ENCODE measurements at regions not wholly inside any gene's neighbourhood (a gene's known extent, or its start where the extent isn't known, plus 50 kb on each side); places are given as distances from the start of the nearest gene placed in this dataset.

DNA sequence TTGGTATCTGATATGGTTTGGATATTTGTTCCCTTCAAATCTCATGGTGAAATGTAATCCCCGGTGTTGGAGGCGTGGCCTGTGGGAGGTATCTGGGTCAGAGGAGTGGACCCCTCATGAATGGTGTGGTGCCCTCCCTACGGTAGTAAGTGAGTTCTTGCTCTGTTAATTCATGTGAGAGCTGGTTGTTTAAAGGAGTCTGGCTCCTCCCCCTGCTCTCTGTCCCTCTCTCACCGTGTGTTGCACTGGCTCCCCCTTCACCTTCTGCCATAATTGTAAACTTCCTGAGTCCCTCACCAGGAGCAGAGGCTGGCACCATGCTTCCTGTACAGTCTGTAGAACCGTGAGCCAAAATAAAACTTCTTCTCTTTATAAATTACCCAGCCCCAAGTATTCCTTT, 246.9 kb upstream of the AGTR1 start:
- TF ChIP-seq CTCF (conservative IDR thresholded peaks at IDR 0.05; ENCODE audit: low read depth in 2 of 2) (no peak), POLR2AphosphoS5 (IDR thresholded peaks at IDR 0.05; ENCODE audit: low read depth) (no peak), EZH2phosphoT487 (IDR thresholded peaks at IDR 0.05; ENCODE audit: unreplicated experiment) (no peak), ZNF331 (CRISPR knock-in tag; IDR thresholded peaks at IDR 0.05; ENCODE audit: low read depth) (no peak), EZH2 (IDR thresholded peaks at IDR 0.05; ENCODE audit: low read depth, unreplicated experiment) (no peak), REST (IDR thresholded peaks at IDR 0.05; ENCODE audit: unreplicated experiment) (no peak), JUNB (IDR thresholded peaks at IDR 0.05; ENCODE audit: unreplicated experiment) (no peak), NANOG (IDR thresholded peaks at IDR 0.05; ENCODE audit: borderline replicate concordance) (no peak), CREB1 (CRISPR knock-in tag; IDR thresholded peaks at IDR 0.05; ENCODE audit: low read depth) (no peak), ZNF114 (CRISPR knock-in tag; IDR thresholded peaks at IDR 0.05) (no peak), STAT1 (IDR thresholded peaks at IDR 0.05; ENCODE audit: unreplicated experiment) (no peak)
- TF ChIP-seq, protein P1, sequence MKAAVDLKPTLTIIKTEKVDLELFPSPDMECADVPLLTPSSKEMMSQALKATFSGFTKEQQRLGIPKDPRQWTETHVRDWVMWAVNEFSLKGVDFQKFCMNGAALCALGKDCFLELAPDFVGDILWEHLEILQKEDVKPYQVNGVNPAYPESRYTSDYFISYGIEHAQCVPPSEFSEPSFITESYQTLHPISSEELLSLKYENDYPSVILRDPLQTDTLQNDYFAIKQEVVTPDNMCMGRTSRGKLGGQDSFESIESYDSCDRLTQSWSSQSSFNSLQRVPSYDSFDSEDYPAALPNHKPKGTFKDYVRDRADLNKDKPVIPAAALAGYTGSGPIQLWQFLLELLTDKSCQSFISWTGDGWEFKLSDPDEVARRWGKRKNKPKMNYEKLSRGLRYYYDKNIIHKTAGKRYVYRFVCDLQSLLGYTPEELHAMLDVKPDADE (IDR thresholded peaks at IDR 0.05): no peak
- TF ChIP-seq, protein P2, sequence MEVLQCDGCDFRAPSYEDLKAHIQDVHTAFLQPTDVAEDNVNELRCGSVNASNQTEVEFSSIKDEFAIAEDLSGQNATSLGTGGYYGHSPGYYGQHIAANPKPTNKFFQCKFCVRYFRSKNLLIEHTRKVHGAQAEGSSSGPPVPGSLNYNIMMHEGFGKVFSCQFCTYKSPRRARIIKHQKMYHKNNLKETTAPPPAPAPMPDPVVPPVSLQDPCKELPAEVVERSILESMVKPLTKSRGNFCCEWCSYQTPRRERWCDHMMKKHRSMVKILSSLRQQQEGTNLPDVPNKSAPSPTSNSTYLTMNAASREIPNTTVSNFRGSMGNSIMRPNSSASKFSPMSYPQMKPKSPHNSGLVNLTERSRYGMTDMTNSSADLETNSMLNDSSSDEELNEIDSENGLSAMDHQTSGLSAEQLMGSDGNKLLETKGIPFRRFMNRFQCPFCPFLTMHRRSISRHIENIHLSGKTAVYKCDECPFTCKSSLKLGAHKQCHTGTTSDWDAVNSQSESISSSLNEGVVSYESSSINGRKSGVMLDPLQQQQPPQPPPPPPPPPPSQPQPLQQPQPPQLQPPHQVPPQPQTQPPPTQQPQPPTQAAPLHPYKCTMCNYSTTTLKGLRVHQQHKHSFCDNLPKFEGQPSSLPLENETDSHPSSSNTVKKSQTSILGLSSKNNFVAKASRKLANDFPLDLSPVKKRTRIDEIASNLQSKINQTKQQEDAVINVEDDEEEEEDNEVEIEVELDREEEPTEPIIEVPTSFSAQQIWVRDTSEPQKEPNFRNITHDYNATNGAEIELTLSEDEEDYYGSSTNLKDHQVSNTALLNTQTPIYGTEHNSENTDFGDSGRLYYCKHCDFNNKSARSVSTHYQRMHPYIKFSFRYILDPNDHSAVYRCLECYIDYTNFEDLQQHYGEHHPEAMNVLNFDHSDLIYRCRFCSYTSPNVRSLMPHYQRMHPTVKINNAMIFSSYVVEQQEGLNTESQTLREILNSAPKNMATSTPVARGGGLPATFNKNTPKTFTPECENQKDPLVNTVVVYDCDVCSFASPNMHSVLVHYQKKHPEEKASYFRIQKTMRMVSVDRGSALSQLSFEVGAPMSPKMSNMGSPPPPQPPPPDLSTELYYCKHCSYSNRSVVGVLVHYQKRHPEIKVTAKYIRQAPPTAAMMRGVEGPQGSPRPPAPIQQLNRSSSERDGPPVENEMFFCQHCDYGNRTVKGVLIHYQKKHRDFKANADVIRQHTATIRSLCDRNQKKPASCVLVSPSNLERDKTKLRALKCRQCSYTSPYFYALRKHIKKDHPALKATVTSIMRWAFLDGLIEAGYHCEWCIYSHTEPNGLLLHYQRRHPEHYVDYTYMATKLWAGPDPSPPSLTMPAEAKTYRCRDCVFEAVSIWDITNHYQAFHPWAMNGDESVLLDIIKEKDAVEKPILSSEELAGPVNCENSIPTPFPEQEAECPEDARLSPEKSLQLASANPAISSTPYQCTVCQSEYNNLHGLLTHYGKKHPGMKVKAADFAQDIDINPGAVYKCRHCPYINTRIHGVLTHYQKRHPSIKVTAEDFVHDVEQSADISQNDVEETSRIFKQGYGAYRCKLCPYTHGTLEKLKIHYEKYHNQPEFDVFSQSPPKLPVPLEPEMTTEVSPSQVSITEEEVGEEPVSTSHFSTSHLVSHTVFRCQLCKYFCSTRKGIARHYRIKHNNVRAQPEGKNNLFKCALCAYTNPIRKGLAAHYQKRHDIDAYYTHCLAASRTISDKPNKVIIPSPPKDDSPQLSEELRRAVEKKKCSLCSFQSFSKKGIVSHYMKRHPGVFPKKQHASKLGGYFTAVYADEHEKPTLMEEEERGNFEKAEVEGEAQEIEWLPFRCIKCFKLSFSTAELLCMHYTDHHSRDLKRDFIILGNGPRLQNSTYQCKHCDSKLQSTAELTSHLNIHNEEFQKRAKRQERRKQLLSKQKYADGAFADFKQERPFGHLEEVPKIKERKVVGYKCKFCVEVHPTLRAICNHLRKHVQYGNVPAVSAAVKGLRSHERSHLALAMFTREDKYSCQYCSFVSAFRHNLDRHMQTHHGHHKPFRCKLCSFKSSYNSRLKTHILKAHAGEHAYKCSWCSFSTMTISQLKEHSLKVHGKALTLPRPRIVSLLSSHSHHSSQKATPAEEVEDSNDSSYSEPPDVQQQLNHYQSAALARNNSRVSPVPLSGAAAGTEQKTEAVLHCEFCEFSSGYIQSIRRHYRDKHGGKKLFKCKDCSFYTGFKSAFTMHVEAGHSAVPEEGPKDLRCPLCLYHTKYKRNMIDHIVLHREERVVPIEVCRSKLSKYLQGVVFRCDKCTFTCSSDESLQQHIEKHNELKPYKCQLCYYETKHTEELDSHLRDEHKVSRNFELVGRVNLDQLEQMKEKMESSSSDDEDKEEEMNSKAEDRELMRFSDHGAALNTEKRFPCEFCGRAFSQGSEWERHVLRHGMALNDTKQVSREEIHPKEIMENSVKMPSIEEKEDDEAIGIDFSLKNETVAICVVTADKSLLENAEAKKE (CRISPR knock-in tag; IDR thresholded peaks at IDR 0.05): no peak

Data from GM23338 (cell line).